Iris pigment epithelial cell (primary cell): ENCODE measurements at regions not wholly inside any gene's neighbourhood (a gene's known extent, or its start where the extent isn't known, plus 50 kb on each side); places are given as distances from the start of the nearest gene placed in this dataset.

Source experiments
- DNase-seq: peaks from one replicate; pipeline ENCODE4 v3.0.0-alpha.2; 2011; ENCODE audit warnings: low read depth

DNA sequence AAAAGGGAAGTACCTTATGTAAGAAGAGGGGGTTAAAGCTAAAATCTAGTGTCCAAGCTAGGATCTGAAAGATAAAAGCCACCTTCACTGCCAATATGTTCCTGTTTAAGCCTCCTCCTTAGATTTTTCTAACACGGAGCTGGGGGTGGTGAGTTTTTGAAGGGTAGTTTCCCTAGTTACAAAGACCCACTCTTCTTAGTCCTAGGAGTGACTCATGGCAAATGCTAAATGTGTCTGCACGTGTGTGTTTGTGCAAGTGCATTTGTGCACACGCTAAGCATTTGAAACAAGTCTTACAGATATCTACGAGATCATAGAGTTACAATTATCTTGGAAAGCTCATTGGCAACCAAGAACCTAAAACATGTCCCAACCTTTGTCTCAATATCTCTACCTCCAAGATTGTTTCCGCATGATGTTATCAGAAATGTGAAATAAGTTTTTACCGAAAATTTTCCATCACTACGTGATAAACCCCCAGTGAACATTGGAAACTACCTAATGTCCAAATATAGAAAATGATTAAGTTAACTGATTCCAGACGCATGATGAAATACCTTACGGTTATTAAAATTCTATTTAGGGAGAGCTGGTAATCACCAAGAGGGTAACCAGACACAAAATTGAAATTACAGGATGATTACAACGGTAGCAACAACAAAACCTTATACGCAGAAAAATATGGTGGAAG is 78.0 kb upstream of the HRH2 start:
- no peak for DNase-seq

DNA sequence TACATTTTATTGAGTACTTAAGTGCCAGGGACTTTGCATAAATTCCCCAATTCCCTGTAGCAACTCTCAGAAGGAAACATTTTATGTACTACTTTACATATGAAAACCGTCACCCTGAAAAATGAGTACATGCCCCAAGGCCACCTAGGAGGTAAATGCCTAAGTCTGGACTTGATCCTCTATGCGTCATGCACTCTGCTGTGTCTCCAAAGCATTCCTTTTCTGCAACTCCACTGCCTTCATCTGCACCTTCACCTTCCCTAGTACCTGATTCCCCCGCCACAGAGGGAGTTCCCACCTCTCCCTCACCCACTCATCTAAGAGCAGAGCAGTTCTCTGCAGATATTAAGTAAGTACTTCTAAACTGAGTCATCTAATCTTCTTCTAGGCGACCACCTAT is 75.2 kb upstream of the HRH2 start:
- no peak for DNase-seq

DNA sequence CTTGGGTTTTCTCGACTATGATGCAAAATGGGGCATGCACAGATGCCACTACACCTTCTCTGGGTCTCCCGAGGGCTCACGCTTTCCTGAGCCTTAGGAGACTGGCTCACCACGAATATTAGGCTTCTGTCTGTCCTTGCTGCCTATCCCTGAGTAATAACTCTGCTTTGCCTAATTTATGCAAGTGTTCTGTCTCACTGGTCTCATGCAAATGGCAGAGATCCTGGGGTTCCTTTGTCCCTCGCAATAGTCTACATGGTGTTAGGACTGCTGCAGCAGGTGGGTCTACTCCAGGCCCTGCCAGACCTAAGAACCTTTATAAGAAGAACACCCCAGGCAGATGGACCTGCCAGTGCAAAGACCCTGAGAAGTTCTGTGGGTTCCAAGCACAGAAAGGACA is 72.3 kb upstream of the HRH2 start:
- DNase-seq: no peak

DNA sequence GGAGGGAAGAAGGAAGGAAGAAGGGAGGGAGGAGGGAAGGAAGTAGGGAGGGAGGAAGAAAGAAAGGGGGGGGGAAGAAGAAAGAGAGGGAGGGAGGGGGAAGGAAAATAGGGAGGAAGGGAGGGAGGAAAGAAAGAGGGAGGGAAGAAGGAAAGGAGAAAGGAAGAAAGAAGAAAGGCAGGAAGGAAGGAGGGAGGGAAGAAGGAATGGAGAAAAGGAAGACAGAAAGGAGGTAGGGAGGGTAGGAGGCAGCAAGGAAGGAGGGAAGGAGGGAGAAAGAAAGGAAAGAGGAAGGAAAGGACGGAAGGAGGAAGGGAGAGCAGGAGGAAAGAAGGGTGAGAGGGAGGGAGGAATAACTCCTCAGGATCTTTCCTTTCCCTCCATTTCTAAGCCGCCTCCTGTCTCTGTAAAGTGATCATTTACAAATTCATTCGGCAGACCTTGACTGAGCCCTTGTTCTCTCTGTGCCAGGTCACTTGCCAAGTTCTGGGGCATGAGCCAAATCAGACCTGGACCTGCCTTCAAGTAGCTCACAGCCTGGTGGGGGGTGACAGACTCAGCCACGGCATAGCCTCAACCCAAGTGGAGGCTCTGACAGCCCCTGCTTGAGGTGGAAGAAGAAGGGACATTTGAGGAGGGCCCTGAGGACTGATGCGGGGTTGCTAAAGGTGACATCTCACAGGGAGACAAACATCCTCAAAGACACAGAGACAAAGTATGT is 69.0 kb upstream of the HRH2 start:
- no peak for DNase-seq

DNA sequence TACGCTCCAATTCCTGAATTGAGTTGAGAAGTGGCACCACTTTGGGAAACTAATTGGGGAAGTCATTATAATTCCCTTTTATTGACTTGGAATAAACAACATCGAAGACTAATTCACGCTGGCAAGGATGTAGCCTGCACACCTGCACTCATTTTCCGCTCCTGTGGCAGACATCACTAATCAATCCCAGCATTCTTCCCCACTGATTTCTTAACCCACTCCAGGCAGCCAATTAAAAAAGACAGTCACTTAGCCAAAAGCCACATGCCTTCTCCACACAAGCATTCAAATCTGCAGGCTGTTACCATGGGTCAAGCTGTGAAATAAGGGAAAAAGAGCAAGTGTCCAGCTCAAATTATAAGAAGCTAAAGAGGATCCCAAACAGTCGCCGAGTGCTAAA is 68.2 kb upstream of the HRH2 start:
- no peak for DNase-seq

DNA sequence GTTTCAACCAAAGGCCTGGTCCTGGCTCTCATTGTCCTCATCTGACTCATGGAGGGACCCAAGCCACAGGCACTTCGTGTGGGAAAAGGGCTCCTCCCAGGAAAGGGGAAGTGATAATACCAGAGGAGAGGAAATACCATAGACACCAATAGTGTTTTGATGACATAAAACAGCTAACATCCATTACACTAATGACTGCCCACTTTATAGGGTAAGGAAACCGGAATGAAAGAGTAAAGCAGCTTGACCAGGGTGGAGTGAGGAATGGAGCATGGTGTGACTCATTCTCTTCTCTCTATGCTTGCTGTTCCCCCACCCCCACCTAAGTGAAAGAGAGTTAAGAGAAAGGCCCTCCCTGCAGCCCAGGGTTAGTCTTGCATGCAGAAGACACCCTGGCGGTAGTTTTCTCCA is 67.4 kb upstream of the HRH2 start:
- peak; percentile 22 for DNase-seq

DNA sequence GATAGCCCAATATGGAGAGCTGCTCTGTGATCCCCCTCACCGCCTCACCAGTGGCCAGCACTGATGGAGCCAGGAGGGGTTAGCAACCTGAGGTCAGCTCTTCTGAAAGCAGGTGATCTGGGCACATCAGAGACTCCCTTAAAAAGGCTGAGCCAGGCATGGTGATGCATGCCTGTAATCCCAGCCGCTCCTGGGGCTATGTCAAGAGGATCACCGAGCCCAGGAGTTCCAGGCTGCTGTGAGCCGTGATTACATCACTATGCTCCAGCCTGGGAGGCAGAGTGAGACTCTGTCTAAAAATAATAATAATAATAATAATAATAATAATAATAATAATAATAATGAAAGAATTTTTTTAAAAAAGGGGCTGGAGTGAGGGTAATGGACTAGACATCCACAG is 66.6 kb upstream of the HRH2 start:
- no peak for DNase-seq

DNA sequence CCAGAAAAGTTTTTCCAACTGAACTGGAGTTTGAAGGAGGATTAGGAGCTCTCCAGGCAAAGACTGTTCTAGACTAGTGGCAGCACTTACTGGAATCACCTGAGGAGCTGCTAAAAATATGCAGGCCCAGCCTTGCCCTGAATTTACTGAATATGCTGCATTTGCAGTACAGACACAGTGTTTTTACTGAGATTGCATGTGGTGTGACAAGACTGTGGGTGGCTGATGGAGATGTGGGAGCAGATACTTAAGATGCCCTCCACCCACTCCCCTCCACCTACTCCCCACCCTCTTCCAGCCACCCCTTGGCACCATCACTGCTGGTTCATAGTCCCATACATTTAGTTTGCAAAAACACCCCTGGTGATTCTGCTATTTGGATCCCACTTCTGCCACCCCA is 64.1 kb upstream of the HRH2 start:
- no peak for DNase-seq

DNA sequence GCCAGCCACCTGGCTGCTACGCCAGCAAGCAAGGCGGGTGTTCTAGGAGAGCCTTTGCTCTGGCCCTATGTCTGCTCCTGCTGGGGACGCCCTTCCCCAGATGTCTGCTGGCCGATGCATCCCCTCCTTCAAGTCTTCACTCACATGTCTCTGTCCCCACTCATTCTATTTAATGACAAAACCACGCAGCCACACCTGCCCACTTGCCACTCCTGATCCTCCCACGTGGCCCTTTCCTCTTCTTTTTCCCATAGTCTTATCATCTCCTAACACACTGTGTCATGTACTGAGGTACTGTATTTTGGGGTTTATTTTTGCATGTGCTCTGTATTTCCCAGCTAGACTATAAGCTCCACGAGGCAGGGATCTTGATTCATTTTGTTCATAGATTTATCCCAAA is 62.0 kb upstream of the HRH2 start:
- no peak for DNase-seq

DNA sequence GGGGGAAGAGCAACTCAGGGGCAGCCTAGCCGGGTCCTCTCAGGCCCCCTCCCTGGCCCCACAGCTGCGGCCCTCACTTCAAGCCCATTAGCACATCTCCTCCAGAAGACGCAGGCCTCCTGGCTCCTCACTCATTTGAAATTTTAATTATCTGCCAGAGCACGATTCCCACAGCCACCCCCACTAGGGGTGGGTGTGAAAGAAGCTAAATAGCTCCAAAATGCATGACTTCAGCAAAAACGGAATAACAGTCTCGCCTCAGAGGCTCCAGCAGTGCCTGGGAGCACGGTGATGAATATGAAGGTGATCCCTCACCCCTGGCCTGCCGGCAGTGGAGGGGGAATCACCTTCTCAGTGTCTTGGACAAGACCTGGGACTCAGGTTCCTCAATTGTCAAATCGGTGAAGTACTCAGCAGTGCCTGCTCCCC is 61.1 kb upstream of the HRH2 start:
- DNase-seq: no peak

DNA sequence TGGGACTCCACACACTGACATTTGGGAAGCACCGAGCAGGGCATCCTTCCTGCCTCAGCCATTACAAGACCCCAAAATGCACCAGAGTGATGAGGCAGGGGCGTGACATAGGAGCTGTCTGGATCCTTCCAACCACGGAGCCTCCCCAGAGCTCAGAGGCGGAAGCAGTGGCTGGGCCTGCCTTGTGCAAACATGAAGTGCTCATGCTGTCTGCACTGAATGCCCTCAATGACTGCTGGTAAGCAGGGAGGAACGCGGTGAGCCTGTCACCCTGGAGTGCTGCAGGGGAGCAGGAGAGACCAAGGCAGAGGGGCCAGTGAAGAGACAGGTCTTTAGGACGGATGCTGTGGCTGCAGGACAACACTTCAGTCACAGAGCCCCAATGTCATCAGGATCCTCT is 60.2 kb upstream of the HRH2 start:
- no peak for DNase-seq

DNA sequence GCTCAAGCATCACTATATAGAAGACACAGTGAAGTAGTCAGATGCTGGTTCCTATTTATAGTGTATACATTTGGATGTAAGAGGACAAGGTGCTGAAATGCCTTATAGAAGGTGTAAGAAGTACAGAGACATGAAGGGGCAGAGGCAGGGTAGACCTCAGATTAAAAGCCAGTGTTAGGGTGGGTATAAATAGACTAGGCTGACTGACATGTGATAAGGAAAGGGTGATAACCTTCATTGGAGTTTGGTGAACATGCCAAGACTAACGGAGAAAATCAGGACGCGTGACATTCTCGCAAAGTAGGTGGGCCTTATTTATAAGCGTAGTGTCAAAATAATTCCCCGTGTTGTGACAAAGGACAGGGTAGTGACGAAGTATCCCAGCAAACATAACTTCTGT is 59.1 kb upstream of the HRH2 start:
- DNase-seq: no peak

DNA sequence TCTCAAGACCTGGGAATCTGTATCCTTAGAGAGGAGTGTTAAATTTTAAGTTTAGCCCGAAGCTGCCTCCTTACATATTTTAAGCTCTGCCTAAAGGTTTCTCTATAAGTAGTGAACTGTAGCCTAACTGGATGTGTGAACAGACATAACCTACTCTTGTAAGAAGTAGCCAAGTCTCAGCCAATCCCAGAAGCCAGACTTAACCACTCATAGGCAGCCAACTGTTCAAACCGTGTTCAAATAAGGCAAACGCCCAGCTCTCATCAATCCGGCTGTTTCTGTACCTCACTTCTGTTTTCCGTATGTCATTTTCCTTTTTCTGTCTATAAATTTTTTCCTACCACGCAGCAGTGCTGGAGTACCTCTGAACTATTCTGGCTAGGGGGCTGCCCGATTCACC is 58.7 kb upstream of the HRH2 start:
- DNase-seq: no peak

DNA sequence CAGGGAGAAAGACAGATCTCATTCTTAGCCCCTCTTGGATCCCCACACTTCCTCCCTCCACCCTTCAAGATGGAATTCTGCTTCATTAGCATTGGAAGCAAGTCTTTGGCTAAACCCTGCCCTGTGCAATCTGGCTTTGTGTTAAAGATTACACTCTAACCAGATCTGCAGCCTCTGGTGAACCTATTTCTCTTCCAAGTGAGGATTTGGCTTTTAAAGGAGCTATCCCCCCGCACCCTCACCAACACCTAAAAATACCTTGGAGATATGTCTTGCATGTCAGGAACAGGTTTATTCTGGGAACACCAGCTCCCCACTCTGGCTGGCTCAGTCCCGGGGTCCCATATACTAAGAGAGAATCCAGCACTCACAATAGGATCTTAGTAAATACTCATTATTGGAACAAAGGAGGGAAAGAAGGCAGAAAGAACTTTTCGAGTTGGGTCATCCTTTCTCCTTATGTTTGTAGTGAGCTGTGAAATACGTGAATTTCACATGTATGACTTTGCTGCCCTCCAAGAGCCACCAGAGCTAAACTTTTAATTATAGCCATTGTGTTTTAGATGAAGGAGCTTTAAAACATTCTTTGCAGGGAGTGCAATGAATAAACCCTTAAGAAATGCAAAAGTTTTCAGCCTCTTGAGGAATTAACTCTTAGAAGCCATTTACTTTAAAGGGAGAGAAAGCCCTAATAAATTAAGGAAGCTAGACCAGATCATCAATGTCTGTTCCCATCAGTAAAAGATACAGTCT is 53.7 kb upstream of the HRH2 start:
- DNase-seq: no peak

DNA sequence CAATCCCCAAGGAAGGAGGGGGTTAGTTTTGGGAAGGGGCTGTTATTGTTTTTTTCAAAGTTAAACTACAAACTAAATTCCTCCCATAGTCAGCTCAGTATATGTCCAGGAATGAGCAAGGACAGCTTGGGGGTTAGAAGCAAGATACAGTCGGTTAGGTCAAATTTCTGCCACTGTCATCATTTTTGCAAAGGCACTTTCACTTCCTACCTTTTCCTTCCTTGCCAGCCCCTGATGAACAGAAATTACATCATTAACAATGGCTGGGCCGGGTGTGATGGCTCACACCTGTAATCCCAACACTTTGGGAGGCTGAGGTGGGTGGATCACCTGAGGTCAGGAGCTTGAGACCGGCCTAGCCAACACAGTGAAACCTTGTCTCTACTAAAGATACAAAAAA is 51.5 kb upstream of the HRH2 start:
- DNase-seq: no peak
